ENCODE measurements at regions not wholly inside any gene's neighbourhood (a gene's known extent, or its start where the extent isn't known, plus 50 kb on each side); places are given as distances from the start of the nearest gene placed in this dataset.

- TF ChIP-seq CTCF (conservative IDR thresholded peaks at IDR 0.05; ENCODE audit: low read depth, low read length) (no peak), CEBPB (IDR thresholded peaks at IDR 0.05; ENCODE audit: low read depth, low read length) (no peak), POLR2A (IDR thresholded peaks at IDR 0.05; ENCODE audit: low read depth, low read length) (no peak), RCOR1 (IDR thresholded peaks at IDR 0.05; ENCODE audit: insufficient replicate concordance, low read length) (no peak), RFX5 (IDR thresholded peaks at IDR 0.05; ENCODE audit: low read depth, low read length) (no peak)
- TF ChIP-seq, protein P1, sequence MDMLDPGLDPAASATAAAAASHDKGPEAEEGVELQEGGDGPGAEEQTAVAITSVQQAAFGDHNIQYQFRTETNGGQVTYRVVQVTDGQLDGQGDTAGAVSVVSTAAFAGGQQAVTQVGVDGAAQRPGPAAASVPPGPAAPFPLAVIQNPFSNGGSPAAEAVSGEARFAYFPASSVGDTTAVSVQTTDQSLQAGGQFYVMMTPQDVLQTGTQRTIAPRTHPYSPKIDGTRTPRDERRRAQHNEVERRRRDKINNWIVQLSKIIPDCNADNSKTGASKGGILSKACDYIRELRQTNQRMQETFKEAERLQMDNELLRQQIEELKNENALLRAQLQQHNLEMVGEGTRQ (IDR thresholded peaks at IDR 0.05; ENCODE audit: low read depth, low read length): no peak
Measured at GRCh38 chrX:75649829-75650228, 127.0 kb upstream of the ZDHHC15 start.
